ENCODE measurements at regions not wholly inside any gene's neighbourhood (a gene's known extent, or its start where the extent isn't known, plus 50 kb on each side); places are given as distances from the start of the nearest gene placed in this dataset.

DNA sequence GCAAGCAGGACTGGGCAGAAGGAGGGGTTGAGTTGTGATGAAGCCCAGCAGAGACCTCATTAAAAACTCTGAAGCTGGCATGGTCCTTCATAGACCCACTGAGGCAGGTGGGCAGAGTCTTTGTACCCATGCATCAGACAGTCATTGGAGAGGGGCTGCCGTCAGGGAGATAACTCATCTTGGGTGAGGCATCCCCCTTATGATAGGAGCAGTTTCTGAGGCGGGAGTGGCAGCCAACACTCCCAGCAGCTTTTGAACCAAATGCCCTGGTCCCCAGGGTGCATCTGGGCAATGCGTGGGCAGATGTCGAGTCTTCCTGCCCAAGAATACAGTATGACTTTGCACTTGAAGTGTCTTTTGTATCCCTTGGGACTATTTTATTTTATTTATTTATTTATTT lies 68.1 kb downstream of the HTR5A start:
- TF ChIP-seq, protein P1, sequence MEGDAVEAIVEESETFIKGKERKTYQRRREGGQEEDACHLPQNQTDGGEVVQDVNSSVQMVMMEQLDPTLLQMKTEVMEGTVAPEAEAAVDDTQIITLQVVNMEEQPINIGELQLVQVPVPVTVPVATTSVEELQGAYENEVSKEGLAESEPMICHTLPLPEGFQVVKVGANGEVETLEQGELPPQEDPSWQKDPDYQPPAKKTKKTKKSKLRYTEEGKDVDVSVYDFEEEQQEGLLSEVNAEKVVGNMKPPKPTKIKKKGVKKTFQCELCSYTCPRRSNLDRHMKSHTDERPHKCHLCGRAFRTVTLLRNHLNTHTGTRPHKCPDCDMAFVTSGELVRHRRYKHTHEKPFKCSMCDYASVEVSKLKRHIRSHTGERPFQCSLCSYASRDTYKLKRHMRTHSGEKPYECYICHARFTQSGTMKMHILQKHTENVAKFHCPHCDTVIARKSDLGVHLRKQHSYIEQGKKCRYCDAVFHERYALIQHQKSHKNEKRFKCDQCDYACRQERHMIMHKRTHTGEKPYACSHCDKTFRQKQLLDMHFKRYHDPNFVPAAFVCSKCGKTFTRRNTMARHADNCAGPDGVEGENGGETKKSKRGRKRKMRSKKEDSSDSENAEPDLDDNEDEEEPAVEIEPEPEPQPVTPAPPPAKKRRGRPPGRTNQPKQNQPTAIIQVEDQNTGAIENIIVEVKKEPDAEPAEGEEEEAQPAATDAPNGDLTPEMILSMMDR (IDR thresholded peaks at IDR 0.05; ENCODE audit: extremely low read depth, missing control alignments) = no peak

GRCh38 chr7:155141562-155141961 lies 71.4 kb downstream of the HTR5A start:
- DNase-seq (ENCODE audit: low spot score) = no peak
- TF ChIP-seq, protein P1 (IDR thresholded peaks at IDR 0.05; ENCODE audit: extremely low read depth, missing control alignments) = no peak

More for the DNA sequence above, 68.1 kb downstream of the HTR5A start:
- DNase-seq (ENCODE audit: low spot score) = no peak

GRCh38 chr7:155143381-155143780 lies 73.3 kb downstream of the HTR5A start:
- TF ChIP-seq, protein P1 (IDR thresholded peaks at IDR 0.05; ENCODE audit: extremely low read depth, missing control alignments) = no peak

DNA sequence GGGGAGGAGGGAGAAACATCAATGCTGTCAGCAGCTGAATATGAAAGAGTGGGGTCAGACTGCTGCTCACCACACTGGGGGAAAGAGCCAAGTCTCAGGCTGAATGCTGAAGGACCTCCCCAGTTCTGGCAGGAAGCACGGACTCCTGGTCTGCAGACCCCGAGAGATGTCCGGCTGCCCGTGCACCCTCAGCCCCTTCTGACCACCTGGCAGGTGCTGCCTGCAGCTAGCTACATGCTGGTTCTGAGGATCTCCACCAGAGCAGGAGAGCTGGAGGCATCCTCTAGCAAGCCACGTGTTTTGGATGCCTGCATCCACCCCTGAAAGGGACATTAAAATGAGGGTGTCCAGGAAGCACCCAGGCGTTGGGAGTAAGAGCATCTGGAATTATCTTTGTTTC lies 74.2 kb downstream of the HTR5A start:
- no peak for DNase-seq (ENCODE audit: low spot score)
- TF ChIP-seq, protein P1 (IDR thresholded peaks at IDR 0.05; ENCODE audit: extremely low read depth, missing control alignments) = no peak

More at GRCh38 chr7:155143381-155143780, 73.3 kb downstream of the HTR5A start:
- DNase-seq (ENCODE audit: low spot score) = no peak

- DNase-seq (ENCODE audit: low spot score) = no peak
- TF ChIP-seq, protein P1 (IDR thresholded peaks at IDR 0.05; ENCODE audit: extremely low read depth, missing control alignments) = no peak
Observed at GRCh38 chr7:155145477-155146255, 75.5 kb downstream of the HTR5A start.

- DNase-seq (ENCODE audit: low spot score) = no peak
- TF ChIP-seq, protein P1 (IDR thresholded peaks at IDR 0.05; ENCODE audit: extremely low read depth, missing control alignments) = no peak
Observed at GRCh38 chr7:155147172-155147571, 77.0 kb downstream of the HTR5A start.

DNA sequence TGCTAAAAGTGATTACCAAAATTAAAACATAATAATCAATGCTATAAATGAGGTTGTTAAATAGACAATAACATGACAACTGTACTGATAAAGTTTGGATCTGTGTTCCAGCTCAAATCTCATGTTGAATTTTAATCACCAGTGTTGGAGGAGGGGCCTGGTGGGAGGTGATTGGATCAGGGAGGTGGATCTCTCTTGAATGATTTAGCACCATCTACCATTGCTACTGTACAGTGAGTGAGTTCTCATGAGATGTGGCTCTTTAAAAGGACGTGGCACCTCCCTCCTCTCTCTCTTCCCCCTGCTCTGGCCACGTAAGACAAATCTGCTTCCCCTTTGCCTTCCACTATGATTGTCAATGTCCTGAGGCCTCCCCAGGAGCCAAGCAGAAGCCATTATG lies 77.5 kb downstream of the HTR5A start:
- TF ChIP-seq, protein P1 (IDR thresholded peaks at IDR 0.05; ENCODE audit: extremely low read depth, missing control alignments) = no peak
- no peak for DNase-seq (ENCODE audit: low spot score)

Data from GM20000 (cell line).